ENCODE measurements at regions not wholly inside any gene's neighbourhood (a gene's known extent, or its start where the extent isn't known, plus 50 kb on each side); places are given as distances from the start of the nearest gene placed in this dataset.

GRCh38 chr14:28220391-28220790 is 546.2 kb upstream of the FOXG1 start:
- H3K27ac ChIP-seq (ENCODE audit: insufficient read depth, low read length), result no peak overlapping the region
- H3K4me2 ChIP-seq (ENCODE audit: low read depth, low read length), result no peak overlapping the region
- no peak for DNase-seq
- no peaks in the 10 kb centered on the region for H4K20me1 ChIP-seq (ENCODE audit: insufficient read depth, low read length)
- intact Hi-C loops (cut with micrococcal nuclease) (no loop called here), in situ Hi-C loops (cut with MboI; ENCODE audit: low sequenced_read_pairs) (no loop called here), dilution Hi-C loops (cut with HindIII; ENCODE audit: low sequenced_read_pairs, unreplicated experiment) (no loop called here)
- no peak overlapping the region for H2AK5ac ChIP-seq (ENCODE audit: low read depth, low read length)
- no peak overlapping the region for H3K9ac ChIP-seq (ENCODE audit: low read depth, low read length)
- H3K14ac ChIP-seq (replicated peaks; ENCODE audit: low read depth, low read length), result no peak overlapping the region
- H4K91ac ChIP-seq (ENCODE audit: insufficient read depth, low read depth, low read length), result no peak overlapping the region
- no peak overlapping the region for H2BK5ac ChIP-seq (ENCODE audit: low read depth, low read length, poor library complexity, severe bottlenecking)
- H2BK120ac ChIP-seq (ENCODE audit: low read depth, low read length), result no peak overlapping the region
- no peak overlapping the region for H2BK15ac ChIP-seq (ENCODE audit: low read depth, low read length)
- no peak overlapping the region for H2AK9ac ChIP-seq (replicated peaks; ENCODE audit: low read depth, low read length, poor library complexity)
- ATAC-seq (ENCODE audit: low read depth), result no peak
- no peak overlapping the region for H2AFZ ChIP-seq (replicated peaks; ENCODE audit: low read length, poor library complexity)
- no peak overlapping the region for H3K23ac ChIP-seq (ENCODE audit: low read depth, low read length)
- TF ChIP-seq ELK1 (IDR thresholded peaks at IDR 0.05; ENCODE audit: borderline replicate concordance, low read depth, low read length), result no peak
- no peak for TF ChIP-seq USF2 (IDR thresholded peaks at IDR 0.05; ENCODE audit: low read depth, low read length)
- TF ChIP-seq POLR2A (IDR thresholded peaks at IDR 0.05; ENCODE audit: low read depth, low read length), result no peak
- no peak for TF ChIP-seq FOS (IDR thresholded peaks at IDR 0.05; ENCODE audit: low read depth, low read length)
- no peak for TF ChIP-seq RAD21 (IDR thresholded peaks at IDR 0.05; ENCODE audit: low read length)
- no peak for TF ChIP-seq MXI1 (IDR thresholded peaks at IDR 0.05; ENCODE audit: borderline replicate concordance, low read depth, low read length)
- no peak for TF ChIP-seq BHLHE40 (IDR thresholded peaks at IDR 0.05; ENCODE audit: low read depth, low read length)
- TF ChIP-seq SMC3 (IDR thresholded peaks at IDR 0.05; ENCODE audit: low read depth, low read length), result no peak
- TF ChIP-seq CHD1 (IDR thresholded peaks at IDR 0.05; ENCODE audit: low read depth, low read length), result no peak
- TF ChIP-seq NFE2L2 (IDR thresholded peaks at IDR 0.05; ENCODE audit: low read depth, low read length), result no peak
- no peak for TF ChIP-seq MAFK (IDR thresholded peaks at IDR 0.05; ENCODE audit: low read depth, low read length)
- TF ChIP-seq CTCF (conservative IDR thresholded peaks at IDR 0.05; ENCODE audit: low read depth, low read length), result no peak
- no peak overlapping the region for H4K8ac ChIP-seq (ENCODE audit: low read depth in 2 of 2, low read length in 2 of 2)
- H3K27me3 ChIP-seq (ENCODE audit: control insufficient read depth, insufficient read depth, low read length), result no peaks in the 10 kb centered on the region
- H3K9me3 ChIP-seq (ENCODE audit: control insufficient read depth, insufficient read depth, low read length), result peaks cover 20% of the 10 kb centered on the region; the same call in 1 of the 2 replicates
- no peaks in the 10 kb centered on the region for H3K79me1 ChIP-seq (ENCODE audit: low read depth in 1 of 2, low read length in 2 of 2)
- WGBS, 2 experiments (ENCODE audit: extremely low coverage in 2 of 2, insufficient read length in 1 of 2), result no CpG with 5 or more reads among the region's 2 CpGs
- no peak overlapping the region for H3K56ac ChIP-seq (ENCODE audit: extremely low read depth, insufficient read depth, low read length)
- no peak overlapping the region for H3K18ac ChIP-seq (ENCODE audit: low read depth, low read length)
- H2BK20ac ChIP-seq (ENCODE audit: low read depth, low read length), result no peak overlapping the region
- no peaks in the 10 kb centered on the region for H3K4me1 ChIP-seq (ENCODE audit: control insufficient read depth, insufficient read depth, low read length)
- no peaks in the 10 kb centered on the region for H3K9me1 ChIP-seq (ENCODE audit: insufficient read depth, low read length)
- H3K36me3 ChIP-seq (ENCODE audit: control insufficient read depth, insufficient read depth, low read length), result no peaks in the 10 kb centered on the region
- H3K4me3 ChIP-seq (ENCODE audit: insufficient read depth, low read depth, low read length), result no peak overlapping the region
- BruUV-seq (replicated peaks), result no TSS peak
- ChIA-PET CTCF (no interaction called here), POLR2A (ENCODE audit: unreplicated experiment) (no interaction called here)
- no peak overlapping the region for H3K4ac ChIP-seq (ENCODE audit: low read depth, low read length)
- H4K5ac ChIP-seq (ENCODE audit: low read depth, low read length), result no peak overlapping the region

Measured in IMR-90 (cell line).